ENCODE measurements at regions not wholly inside any gene's neighbourhood (a gene's known extent, or its start where the extent isn't known, plus 50 kb on each side); places are given as distances from the start of the nearest gene placed in this dataset.

DNA sequence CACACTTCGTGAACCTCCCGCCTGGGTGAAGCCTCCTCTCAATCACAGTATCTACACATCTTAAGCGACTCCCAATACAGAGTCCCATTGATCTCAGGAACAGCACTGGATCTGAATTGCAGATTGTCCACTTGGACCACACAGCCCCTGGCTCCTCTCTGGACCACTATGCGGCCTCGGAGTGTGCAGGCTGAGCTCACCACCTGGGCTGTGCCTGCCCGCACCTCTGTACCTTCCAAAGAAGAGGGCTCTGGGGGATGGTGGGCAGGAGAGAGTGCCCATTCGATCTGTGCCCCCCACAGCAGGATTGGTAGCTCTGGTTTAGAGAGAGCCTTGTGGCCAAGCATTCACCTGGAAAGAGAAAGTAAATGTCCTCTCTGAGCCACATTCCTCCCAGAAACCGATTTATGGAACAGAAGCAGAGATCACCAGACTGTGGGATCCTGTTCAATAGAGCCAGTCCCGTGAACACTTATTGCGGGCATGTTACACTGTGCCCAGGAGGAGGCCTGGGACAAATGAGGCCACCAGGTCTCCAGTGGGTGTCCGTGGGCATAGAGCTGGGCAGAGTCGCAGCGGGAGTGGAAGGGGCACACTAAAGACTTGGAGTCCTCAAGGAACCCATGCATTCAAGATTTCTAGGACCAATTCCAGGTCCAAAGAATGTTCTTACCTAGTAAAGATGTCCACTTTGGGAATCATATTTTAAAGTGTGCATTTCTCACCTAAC lies 141.6 kb upstream of the SOX1 start:
- no peak for DNase-seq (ENCODE audit: low spot score)

DNA sequence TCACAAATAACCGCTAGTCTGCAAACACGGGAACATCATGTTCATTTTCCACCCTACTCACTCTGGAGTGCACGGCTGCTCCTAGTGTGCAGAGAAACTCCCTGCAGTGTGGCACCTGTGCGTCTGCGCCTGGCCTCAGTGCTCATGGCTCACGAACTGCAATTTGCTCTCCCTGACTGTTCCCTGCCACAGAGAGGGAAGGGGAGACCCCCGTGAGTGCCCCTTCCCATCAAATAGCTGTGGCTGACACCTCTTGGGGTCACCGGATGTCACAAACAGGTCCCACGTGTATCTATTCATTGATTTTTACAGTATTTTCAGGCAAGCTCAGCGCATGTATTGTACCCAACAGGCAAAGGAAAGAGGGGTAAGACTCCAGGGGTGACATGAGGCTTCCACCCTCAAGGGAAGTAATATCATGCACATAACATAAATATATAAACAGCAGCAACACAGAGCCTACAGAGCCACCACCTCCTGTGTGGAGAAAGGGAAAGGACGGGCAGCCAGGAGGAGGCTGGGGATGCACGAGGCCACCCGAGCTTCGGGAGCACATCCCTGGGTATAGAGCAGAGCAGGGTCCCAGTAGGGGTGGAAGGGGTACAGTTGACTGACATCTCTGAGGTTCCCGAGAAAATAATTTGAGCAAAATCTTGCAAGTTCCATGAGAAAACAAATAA lies 140.3 kb upstream of the SOX1 start:
- no peak for DNase-seq (ENCODE audit: low spot score)

DNA sequence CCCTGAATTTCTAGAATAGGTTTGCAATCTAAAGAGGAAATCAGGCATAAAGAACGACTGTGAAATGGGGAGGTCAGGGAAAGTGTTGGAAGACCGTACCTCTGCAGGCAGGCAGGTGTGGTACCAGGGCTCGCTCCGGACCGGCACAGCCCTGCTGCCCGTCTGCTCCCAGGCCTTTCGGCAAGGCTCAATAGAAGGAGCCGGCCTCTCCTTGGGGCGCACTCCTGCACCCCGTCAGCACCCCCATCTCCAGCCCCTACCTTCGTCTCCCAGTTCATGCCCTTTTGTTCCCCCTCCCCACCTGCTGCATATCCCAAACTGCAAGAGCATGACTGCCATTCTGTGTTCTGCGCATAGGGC lies 139.8 kb upstream of the SOX1 start:
- no peak for DNase-seq (ENCODE audit: low spot score)

DNA sequence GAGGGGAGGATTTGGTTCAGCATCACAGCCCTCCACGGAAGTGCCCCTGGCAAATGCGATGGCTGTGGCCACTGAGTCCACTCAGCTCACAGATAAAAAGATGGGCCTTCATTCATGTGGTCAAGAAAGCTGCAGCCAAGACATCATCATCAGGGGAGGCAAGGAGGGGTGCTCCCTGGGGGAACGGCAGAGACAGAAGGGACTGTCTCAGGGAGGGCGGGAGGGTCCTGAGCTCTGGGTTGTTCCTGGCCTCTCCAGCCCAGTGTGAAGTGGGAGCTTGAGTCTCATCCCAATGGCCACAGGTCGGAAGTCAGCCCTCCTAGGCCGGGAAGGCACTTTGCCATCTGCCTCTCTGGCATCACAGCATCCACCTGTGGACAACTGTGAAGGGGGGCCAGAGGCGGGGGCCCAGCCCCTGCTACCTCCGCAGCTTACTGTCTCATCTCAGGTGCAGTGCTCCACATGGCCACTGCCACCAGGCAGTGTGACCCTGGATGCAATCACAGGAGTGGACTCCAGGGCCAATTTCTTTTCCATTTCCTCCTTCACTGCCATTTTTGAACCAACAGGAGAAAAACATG lies 137.8 kb upstream of the SOX1 start:
- no peak for DNase-seq (ENCODE audit: low spot score)

DNA sequence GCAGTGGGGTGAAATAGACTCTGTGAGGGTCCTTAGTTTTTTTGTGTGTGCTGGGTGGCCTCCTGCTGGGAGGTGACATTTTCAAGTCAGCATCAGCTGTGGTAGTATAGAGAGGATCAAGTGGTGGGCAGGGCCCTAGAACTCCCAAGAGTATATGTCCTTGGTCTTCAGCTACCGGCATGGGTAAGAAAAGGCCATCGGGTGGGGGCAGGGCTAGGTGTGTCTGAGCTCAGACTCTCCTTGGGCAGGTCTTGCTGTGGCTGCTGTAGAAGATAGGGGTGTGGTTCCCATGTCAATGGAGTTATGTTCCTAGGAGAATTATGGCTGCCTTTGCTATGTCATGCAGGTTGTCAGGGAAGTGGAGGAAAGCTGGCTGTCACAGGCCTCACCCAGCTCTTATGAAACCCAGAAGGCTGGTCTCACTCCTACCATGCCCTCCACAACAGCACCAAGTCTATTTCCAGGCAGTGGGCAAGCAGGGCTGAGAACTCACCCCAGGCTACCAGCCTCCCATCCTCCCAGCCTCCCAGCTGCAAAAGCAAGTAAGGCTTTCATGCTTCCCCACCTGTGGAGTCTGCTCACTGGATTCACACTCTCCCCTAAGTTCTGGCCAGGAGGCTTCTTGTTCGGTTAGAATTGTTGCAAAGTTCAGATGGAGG lies 130.6 kb upstream of the SOX1 start:
- no peak for DNase-seq (ENCODE audit: low spot score)

DNA sequence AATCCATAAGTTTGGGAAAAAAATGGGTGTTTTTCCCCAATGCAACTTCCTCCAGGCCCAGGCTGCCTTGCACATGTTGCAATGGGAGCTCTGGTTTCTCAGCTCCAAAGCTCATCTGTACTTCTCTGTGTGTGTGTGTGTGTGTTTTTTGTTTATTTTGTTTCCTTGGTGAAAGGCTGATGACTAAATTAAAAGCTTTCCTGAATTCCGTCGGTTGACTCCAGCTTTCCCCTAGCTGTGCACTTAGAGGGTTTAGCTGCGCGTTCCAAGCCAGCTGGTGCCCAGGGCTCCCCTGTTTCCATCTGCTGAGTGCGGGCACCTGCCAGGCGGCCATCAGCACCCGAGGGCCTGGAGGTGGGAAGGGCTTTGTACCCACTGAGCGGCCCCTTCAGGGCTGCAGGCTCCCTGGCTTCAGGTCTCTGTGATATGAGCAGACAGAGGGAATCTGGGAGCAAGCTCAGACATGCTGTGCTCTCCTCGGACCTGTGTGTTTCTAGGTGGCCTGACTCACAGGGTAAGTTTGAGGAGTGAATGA lies 129.1 kb upstream of the SOX1 start:
- no peak for DNase-seq (ENCODE audit: low spot score)

DNA sequence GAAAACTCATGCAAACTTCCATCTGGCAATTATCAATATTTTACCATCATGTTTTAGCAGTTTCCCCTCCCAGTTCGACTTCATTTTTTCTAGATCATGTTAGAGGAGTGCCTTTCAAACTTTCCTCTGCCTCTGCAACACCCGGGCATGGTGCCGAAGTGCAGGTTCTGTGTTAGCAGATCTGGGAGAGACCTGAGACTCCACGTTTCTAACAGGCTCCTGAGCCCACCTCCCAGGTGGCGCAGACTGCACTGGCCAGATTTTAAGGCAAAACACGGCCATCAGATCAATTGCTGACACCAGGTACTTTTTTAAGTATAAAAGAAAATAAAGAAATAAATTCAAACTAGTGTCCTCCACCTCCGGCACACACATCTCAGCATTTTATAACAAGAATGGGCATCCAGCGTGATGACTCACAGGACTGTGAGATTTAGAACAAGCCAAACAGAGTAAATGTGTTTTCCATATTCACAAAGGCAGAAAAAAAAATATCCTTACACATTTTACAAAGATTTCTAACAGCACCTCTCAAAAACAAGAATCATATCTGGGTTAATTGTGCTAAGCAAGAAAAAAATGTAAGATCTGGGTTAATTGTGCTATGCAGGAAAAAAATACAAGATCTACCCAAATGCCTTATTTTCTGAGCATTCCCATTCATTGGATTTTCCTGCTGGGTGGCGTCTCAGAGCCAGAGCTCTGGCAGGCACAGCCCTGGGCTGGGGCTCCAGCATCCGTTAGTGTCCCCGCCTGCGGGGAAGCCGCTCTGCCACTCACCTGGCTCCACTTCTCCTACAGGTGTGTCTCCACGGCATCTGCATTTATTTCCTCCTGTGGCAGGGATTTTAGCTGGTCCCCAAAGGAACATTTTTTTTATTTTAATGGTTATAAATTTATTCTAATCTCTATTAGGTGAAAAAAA lies 127.9 kb upstream of the SOX1 start:
- DNase-seq (ENCODE audit: low spot score): no peak

DNA sequence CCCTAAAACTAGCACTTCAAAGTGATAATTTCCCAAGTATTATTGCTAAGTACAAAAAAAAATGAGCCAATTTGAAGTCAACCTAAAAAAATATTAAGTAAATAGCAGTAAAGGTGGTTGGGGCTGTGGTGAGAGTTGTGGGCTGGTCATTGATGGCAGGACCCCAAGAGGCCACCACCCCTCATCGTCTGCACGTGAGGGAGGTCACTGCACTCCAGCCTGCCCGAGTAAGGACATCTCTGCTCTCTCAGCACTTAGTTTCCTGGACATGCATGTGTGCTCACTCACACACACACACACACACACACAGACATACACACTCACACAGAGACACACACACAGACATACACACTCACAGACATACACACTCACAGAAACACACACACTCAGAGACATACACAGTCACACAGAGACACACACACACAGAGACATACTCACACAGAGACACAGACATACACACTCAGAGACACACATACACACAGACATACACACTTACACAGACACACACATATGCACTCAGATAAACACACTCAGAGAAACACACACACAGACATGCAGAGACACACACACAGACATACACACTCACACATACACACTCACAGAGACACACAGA lies 127.2 kb upstream of the SOX1 start:
- no peak for DNase-seq (ENCODE audit: low spot score)

DNA sequence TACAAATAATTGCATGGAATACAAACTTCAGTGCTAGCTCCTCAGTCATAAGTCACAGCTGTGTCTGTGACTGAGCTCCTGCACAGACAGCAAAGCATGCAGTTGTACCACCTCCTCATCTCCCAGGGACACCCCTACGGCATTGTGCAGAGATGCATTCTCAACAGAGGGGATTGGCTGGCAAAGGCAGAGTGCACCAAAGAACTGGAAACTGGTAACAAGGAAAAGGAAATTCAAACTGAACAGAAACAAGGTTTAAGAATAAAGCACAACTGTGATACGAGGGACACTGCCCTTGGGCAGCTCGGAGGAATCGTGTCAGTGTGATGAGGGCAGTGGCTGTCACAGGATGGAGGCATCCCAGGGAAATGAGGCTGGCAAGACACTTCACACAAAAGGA lies 126.1 kb upstream of the SOX1 start:
- no peak for DNase-seq (ENCODE audit: low spot score)

DNA sequence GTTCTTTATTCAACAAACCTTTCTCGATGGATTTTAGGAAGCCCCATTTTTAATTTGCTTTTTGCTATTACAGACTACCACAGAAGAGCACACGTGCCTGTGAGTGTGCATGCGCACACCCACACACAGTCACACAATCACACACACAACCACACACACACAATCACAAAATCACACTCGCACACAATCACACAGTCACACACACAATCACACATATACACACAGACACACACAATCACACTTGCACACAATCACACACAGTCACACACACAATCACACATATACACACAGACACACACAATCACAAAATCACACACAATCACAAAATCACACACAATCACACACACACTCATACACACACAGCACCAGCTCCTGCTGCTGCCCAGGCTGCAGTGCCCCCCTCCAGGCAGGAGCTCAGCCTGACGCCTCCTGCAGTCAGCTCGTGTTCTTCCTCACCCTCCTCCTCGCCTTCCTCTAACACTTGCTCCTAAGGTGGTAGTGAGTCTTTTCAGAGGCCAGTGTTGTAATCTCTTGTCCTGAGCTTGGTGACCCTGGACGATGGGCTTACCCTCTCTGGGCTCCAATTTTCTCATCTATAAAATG lies 125.0 kb upstream of the SOX1 start:
- no peak for DNase-seq (ENCODE audit: low spot score)

DNA sequence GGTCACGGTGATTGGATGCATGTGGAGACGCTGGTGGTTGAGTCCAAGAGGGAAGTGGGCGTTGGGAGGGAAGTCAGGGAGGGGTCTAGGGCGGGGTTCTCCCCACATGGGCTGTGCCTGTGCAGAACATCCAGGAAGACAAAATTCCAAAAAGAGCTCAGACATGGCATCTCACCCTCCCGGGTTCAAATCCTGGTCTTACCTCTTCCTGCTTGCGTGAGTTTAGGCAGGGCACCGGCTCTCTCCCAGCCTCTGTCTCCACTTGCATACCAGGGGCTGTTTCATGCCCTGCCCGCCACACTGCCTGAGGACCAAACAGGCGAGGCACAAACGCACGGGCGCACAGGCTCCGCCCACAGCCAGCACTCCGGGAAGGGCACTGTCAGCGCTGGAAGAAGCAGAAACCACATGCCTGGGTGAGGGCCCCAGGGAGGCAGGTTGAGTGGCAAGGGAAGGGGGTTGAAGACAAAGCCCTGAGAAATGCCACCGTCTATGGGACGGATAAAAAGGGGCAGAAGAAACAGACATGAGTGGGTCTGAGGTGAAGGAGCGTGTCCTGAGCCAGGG lies 123.6 kb upstream of the SOX1 start:
- no peak for DNase-seq (ENCODE audit: low spot score)

DNA sequence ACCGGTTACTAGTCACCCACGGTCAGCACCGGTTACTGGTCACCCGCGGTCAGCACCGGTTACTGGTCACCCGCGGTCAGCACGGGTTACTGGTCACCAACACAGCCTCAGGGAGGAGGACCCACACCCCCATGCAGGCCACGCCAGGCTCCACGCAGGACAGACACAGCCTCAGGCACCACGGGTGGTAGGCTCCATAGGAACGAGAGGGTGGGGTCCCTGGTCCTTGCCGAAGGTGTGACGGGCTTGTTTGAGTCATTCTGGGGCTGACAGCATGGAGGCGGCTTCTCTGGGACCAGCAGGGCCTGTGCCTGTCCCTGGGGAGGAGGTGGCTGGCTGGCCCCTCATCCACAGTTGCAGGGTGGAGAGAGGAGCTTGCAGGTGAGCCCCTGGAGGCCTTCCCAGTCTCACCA lies 122.8 kb upstream of the SOX1 start:
- no peak for DNase-seq (ENCODE audit: low spot score)

DNA sequence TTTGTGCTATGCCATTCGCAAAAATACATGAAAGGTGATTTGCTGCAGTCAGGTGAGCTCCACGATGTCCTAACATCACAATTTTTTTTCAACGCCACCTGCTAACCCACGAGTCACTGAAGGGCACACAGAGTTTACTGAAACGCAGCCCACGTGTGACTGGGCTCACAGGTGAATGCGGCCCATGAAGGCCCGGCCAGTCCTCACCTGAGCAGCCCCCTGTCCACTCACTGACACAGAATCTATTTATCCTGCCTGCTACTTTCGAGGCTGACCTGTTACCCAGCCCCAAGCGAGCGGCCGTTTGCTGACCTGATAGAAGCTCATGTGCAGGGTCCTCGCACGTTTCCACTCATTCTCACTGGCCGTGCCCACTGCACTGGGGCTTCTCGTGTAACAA lies 121.9 kb upstream of the SOX1 start:
- DNase-seq (ENCODE audit: low spot score): no peak

DNA sequence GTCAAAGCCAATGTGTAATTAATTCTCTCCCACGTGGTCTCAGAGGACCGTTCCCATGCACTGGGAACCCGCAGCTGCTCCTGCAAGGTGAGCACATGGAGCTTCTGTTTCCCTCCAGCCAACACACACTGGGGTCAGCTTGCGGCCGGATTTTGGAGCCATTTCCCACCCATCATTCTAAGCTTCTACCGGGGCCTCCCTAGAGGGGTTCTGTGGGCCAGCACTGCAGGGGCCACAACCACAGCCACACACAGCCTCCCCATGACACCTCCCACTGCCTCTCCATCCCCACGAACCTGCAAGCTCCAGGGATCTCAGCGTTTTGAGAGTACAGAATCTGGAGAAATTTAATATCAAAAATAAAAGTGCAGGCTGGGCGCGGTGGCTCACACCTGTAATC lies 120.7 kb upstream of the SOX1 start:
- no peak for DNase-seq (ENCODE audit: low spot score)

DNA sequence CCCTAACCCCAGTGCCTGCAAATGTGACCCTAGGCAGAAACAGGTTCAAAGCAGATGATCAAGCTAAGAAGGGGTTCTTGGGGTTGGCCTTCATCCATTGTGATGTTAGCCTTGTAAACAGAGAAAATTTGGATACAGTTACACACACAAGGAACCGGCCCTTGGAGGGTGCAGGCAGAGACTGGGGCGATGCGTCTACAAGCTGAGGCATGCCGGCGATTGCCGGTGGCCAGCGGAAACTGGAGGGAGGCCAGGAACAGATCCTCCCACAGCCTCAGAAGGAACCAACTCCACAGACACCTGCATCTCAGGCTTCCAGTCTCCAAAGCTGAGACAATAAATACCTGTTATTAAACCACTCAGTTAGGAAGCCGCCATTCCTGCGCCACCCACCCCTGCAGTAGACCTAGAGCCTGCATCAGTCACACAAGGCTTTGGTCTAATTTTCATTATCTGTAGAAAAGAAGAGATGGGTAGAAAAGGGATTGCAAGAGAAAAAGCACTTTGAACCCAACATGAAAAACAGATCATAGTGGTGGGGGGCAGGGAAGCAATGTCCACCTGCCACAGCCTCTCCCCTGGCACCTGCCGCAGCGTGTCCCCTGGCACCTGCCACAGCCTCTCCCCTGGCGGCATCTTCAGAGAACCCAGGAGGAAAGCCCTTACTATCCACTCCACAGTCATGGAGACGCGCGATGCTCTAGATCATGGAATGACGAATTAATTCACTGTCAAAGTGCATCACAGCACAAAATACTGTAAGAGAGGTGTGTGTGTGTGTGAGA lies 119.7 kb upstream of the SOX1 start:
- no peak for DNase-seq (ENCODE audit: low spot score)

DNA sequence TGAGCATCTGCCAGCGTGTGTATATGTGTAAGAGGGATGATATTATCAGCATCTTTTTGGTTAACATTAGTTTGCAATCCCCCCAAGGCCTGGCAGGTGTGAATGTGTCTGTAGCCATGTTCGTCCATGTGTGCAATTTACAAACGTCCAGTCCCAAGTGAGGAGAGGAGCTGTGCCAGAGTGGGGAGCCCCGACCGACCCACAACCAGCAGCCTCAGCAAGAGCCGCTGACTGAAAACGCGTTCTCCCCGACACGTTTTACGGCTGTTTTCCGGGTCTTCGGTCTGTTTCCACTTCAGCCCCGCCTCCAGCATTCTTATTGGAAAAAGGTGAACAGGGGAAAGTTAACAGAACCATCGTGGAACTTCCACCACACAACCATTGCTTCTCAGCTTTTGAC lies 119.1 kb upstream of the SOX1 start:
- DNase-seq (ENCODE audit: low spot score): no peak

DNA sequence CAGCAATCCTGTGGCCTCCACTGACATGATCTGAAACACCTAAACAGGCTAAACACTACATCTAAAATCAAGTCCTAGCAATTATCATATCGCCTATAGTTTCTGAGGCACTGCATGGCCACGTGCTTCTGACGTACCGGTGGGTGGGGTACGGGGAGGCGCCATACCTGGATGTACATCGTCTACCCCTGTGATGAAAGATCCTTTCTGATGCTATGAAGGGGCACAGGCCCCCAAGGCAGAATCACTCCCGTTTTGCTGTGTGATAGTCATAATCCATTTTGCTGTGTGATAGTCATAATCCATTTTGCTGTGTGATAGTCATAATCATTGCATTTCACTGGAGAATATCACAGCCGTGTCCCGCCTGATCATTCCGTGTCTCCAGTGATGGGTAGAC lies 118.7 kb upstream of the SOX1 start:
- DNase-seq (ENCODE audit: low spot score): no peak

DNA sequence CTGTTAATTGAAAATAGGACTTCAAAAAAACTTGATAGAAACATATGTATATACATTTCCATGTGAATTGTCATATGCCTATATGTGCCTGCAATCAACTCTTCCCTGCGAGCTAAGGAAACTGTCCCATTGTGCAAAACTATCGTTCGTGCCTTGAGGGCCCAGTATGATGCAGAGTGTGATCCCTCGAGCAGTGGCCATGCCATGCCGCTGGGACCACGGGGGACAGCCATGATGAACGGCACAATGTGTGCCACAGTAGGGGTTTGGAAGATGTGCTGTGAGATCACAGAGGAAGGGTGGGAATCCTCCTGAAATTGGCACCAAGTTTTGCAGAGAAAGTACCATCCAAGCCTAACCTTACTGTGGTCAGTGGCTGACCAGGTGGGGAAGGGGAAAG lies 118.1 kb upstream of the SOX1 start:
- DNase-seq (ENCODE audit: low spot score): no peak

DNA sequence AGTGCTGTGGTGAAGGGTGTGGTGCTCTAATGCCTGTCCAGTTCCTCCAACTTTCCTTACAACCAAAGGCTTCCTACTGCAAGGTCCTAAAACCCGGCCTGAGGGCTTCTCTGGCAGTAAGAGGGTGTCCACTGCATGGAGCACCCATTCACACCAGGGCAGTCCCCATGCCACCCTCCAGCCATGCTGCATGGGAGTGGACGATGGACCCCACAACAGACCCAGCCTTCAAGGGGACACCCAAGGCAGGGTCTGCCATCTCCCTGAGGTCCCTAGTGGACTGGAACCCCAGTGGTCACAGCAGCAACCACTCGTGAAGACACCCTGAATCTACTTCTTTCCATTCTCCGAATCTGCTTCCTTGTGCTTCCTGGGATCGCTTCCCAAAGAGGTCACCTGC lies 117.6 kb upstream of the SOX1 start:
- DNase-seq (ENCODE audit: low spot score): no peak

DNA sequence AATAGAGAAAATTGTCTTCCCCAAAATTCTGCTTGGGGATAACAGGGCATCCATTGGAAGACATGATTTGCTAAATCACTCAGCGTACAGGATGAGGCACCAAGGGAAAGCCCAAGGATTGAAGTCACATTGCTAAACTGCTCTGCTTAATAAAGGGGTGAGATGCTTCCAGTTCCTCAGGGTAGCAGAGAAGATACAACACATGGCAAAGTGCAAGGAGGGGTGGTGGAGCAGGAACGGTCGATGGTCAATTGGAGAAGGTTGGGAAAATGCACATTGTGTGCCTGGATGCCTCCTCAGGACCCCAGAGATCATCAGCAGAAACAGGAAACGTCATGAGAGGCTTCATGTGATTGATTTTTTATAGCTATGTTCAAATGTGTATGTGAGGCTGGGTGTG lies 116.3 kb upstream of the SOX1 start:
- DNase-seq (ENCODE audit: low spot score): no peak
